ENCODE measurements at regions not wholly inside any gene's neighbourhood (a gene's known extent, or its start where the extent isn't known, plus 50 kb on each side); places are given as distances from the start of the nearest gene placed in this dataset.

GRCh38 chr6:71488186-71488585 is 199.6 kb downstream of the OGFRL1 start:
- TF ChIP-seq CTCF (IDR thresholded peaks at IDR 0.05): no peak

- no peak for TF ChIP-seq CTCF (IDR thresholded peaks at IDR 0.05)
Observed at GRCh38 chr6:71489736-71490135, 201.1 kb downstream of the OGFRL1 start.

GRCh38 chr6:71490876-71491275 is 202.3 kb downstream of the OGFRL1 start:
- no peak for TF ChIP-seq CTCF (IDR thresholded peaks at IDR 0.05)

GRCh38 chr6:71491844-71492243 is 203.2 kb downstream of the OGFRL1 start:
- no peak for TF ChIP-seq CTCF (IDR thresholded peaks at IDR 0.05)

- TF ChIP-seq CTCF (IDR thresholded peaks at IDR 0.05): no peak
Observed at GRCh38 chr6:71492668-71493067, 204.1 kb downstream of the OGFRL1 start.

- no peak for TF ChIP-seq CTCF (IDR thresholded peaks at IDR 0.05)
Observed at GRCh38 chr6:71496018-71496721, 207.6 kb downstream of the OGFRL1 start.

GRCh38 chr6:71496722-71497033 is 208.1 kb downstream of the OGFRL1 start:
- TF ChIP-seq CTCF (IDR thresholded peaks at IDR 0.05): no peak

- no peak for TF ChIP-seq CTCF (IDR thresholded peaks at IDR 0.05)
Observed at GRCh38 chr6:71498638-71499037, 210.0 kb downstream of the OGFRL1 start.
